ENCODE measurements at regions not wholly inside any gene's neighbourhood (a gene's known extent, or its start where the extent isn't known, plus 50 kb on each side); places are given as distances from the start of the nearest gene placed in this dataset.

DNA sequence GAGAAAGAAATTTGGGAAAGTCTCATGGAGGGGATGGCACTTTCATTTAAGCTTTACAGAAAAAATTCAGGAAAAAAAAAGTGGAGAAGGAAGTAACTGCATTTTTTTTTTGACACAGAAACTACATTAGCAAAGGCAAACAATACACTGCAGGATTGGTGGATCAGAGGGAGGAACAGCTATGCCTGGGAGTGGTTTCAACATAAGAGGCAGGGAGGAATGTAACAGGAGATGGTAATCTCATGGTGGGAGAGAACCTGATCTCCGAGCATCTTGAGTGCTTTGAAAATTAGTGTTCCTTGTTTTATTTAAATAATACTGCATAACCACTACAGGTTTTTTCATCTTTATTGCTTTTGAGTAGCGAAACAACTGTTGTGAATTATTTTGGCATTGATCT is 249.4 kb downstream of the FAM170A start:
- TF ChIP-seq CTCF (IDR thresholded peaks at IDR 0.05) = no peak
- no peak for TF ChIP-seq POLR2A (IDR thresholded peaks at IDR 0.05)

Data from right lobe of liver (tissue), 4 donors.